NCI-H345 (cell line): ENCODE measurements at regions not wholly inside any gene's neighbourhood (a gene's known extent, or its start where the extent isn't known, plus 50 kb on each side); places are given as distances from the start of the nearest gene placed in this dataset.
"Not testable (repeated sequence)": the region's sequence is repeated elsewhere in the genome, so short reads cannot be mapped to it uniquely, and the experiment has no call there.

Experiments
- DNase-seq: peaks from one replicate; lab custom pipeline; 2025; lab: John Stamatoyannopoulos, UW

- DNase-seq, result no peak
These were observed 532.3 kb downstream of the KCNA4 start for GRCh38 chr11:29484548-29484947.

DNA sequence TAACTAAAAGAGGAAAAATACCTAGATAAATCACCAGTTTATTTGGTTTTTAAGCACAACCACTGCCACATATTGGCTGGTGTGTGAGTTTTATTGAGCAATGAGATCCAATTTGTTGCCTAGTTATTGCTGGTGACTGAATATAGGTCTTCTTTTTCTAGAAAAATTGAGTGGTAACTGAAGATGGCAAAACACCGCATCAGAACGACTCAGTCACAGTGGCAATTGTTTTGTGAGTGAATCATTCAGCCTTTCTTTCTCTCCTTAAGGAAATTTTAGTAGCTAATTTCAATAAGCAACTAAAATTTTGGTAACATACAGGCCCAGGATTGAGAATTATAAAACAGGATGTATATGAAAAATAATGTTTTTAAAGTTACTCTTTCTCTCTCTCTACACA, 533.0 kb downstream of the KCNA4 start:
- no peak for DNase-seq

GRCh38 chr11:29482510-29482909, 534.3 kb downstream of the KCNA4 start:
- DNase-seq, result no peak

- DNase-seq, result no peak
These were observed 535.1 kb downstream of the KCNA4 start for GRCh38 chr11:29481738-29482137.

DNA sequence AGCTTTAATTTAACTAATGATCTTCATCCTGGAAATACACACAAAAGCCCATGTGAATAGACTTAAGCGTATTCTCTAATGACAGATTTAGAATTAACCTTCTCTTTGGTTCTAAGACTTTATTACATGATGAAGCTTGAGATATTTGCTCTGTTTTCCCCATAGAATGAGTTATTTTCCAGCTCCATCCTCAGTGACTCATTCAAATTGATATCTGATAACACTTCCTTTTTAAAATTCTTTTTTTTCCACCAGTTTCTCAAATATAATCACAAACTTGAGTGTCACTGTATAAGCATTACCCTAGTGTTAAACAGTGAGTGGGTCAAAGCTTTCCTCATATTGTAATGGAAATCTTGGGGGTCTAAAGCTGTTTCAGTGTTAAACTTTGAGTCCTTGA, 535.8 kb downstream of the KCNA4 start:
- no peak for DNase-seq

GRCh38 chr11:29458252-29458651, 558.6 kb downstream of the KCNA4 start:
- DNase-seq, result no peak

DNA sequence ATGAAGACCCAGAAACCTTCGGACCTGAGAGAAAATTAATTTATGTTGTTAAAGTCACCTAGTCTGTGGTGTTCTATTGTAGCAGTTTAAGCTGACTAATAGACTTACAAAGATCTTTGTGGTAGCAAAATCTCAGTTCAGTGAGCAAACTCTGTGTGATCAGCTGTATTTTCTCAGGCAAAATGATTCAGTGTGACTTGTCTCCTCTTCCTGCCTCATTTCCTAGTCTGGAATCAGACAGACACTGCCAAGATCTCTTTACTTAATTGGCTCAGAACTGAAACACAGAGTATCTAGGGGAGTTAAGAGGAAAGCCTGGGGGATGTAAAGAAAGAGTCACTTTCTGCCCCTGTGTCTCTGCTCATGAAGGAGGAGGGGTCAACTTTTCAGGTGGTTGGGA, 564.7 kb downstream of the KCNA4 start:
- no peak for DNase-seq

GRCh38 chr11:29449281-29450074, 567.4 kb downstream of the KCNA4 start:
- no peak for DNase-seq

- no peak for DNase-seq
These were observed 568.5 kb downstream of the KCNA4 start for GRCh38 chr11:29448246-29448877.

GRCh38 chr11:29447821-29448220, 569.0 kb downstream of the KCNA4 start:
- no peak for DNase-seq

- no peak for DNase-seq
These were observed 570.7 kb downstream of the KCNA4 start for GRCh38 chr11:29446132-29446531.

- DNase-seq, result not testable (repeated sequence)
These were observed 571.6 kb downstream of the KCNA4 start for GRCh38 chr11:29445191-29445590.

DNA sequence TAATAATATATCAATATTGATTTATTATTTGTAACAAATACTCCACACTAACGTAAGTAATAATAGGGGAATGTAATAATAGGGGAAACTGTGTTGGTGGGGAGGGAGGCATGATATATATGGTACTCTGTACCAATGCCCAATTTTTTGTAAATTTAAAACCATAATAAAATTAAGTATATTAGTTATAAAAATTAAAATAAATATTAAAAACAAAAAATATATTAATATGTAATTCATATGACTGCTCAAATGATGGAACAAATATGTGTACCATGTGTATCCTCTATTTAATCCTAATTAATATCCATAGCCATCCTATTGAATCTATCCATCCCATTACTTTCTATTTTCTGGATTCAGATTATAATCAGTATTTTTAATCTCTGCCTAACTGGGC, 578.0 kb downstream of the KCNA4 start:
- DNase-seq, result no peak

DNA sequence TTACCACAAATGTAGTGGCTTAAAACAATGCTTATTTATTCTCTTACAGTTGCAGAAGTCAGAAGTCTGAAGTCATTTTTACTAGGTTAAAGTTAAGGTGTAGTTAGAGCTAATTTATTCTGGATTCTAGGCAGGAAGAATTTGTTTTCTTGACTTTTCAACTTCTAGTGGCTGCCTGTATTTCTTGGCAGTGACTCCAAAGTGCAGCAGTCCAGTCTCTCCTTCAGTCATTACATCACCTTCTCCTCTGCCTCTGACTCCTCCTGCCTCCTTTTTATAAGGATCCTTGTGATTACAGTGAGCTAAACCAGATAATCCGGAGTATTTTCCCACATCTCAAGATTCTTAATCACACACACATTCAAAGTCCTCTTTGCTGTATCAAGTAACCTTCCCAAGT, 581.4 kb downstream of the KCNA4 start:
- no peak for DNase-seq

GRCh38 chr11:29432719-29433325, 584.0 kb downstream of the KCNA4 start:
- DNase-seq, result no peak

- DNase-seq, result no peak
These were observed 611.5 kb downstream of the KCNA4 start for GRCh38 chr11:29405305-29405704.

DNA sequence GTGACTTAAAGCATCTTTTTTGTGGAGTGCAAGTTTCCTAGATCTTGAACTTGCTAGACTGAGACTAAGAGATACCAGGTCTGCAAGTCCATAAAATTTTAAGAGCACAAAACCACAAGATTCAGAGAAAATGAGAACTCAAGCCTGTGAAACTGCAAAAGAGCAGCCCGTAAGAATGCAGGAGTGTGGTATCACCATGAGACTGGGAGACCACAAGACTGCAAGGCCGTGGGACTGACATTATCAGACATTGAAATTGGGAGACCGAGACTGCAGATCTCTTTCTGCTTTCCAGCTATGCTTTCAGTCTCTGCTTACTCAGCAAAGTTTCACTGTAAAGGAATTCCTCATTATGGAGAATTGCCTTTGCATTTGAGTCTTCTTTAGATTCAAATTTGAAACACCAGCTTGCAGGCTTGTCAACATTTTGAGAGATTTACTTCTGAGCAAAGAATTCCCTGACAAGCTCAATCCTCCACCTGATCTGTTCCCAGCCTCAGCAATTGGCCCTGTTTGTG, 621.2 kb downstream of the KCNA4 start:
- DNase-seq, result no peak

- no peak for DNase-seq
These were observed 627.0 kb downstream of the KCNA4 start for GRCh38 chr11:29389793-29390192.

- no peak for DNase-seq
These were observed 643.1 kb downstream of the KCNA4 start for GRCh38 chr11:29373725-29374124.

- no peak for DNase-seq
These were observed 648.7 kb downstream of the KCNA4 start for GRCh38 chr11:29368126-29368525.

DNA sequence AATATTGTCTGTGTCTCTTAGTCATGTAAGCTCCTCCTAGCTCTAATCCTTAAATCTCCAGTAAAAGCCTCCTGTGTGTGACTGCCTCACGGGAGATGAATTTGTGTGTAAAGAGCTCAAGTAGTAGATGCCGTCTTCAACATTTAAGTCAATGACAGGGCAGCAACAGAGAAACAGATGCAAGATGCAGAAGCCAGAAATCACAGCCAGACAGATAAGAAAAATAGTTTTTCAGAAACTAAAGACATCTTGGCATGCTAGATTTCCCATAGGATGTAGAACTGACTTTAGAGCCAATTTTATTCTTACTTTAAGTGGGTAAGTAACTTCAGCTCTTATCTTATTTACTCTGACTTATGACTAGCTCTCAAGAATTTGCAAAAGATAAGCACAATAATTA, 652.8 kb downstream of the KCNA4 start:
- DNase-seq, result no peak

GRCh38 chr11:29361369-29361768, 655.5 kb downstream of the KCNA4 start:
- DNase-seq, result no peak

- no peak for DNase-seq
These were observed 663.0 kb downstream of the KCNA4 start for GRCh38 chr11:29353833-29354232.
